ENCODE measurements at regions not wholly inside any gene's neighbourhood (a gene's known extent, or its start where the extent isn't known, plus 50 kb on each side); places are given as distances from the start of the nearest gene placed in this dataset.

GRCh38 chrX:84729408-84729807 lies 227.2 kb upstream of the HDX start:
- DNase-seq, result no peak
- H3K36me3 ChIP-seq, result no peaks in the 10 kb centered on the region
- H3K4me3 ChIP-seq, result no peak overlapping the region
- no peak for TF ChIP-seq CTCF (IDR thresholded peaks at IDR 0.05)
- H3K27me3 ChIP-seq, result no peaks in the 10 kb centered on the region
- no peak overlapping the region for H3K27ac ChIP-seq
- intact Hi-C loops (cut with DNase I; ENCODE audit: low total_unique reads), result no loop called here
- H3K9me3 ChIP-seq, result no peaks in the 10 kb centered on the region
- peaks cover 0 to 10% (median 0%) of the 10 kb centered on the region in 4 donors for H3K4me1 ChIP-seq

GRCh38 chrX:84729809-84730208 lies 227.6 kb upstream of the HDX start:
- intact Hi-C loops (cut with DNase I; ENCODE audit: low total_unique reads), result no loop called here
- Histone ChIP-seq H3K9me3 (no peaks in the 10 kb centered on the region), H3K27me3 (no peaks in the 10 kb centered on the region), H3K4me3 (no peak overlapping the region), H3K36me3 (no peaks in the 10 kb centered on the region), H3K27ac (peak overlapping the region; percentile 39 to 59), H3K4me1 (peaks cover 0 to 12% (median 0%) of the 10 kb centered on the region in 4 donors)
- peak in 1 of 2 donors; percentile 23 for DNase-seq
- TF ChIP-seq CTCF (IDR thresholded peaks at IDR 0.05), result peak; percentile 68 to 79

- peaks cover 0 to 39% (median 2%) of the 10 kb centered on the region in 4 donors for H3K4me1 ChIP-seq
- H3K36me3 ChIP-seq, result no peaks in the 10 kb centered on the region
- H3K4me3 ChIP-seq, result no peak overlapping the region
- no peak for DNase-seq
- intact Hi-C loops (cut with DNase I; ENCODE audit: low total_unique reads), result loop anchor here (5.0 kb wide), 1 partner anchor 172 kb away; no protein-coding TSS in a partner anchor
- no peak for TF ChIP-seq CTCF (IDR thresholded peaks at IDR 0.05)
- H3K27me3 ChIP-seq, result no peaks in the 10 kb centered on the region
- H3K27ac ChIP-seq, result no peak overlapping the region
- H3K9me3 ChIP-seq, result no peaks in the 10 kb centered on the region
These were observed 232.8 kb upstream of the HDX start for GRCh38 chrX:84735025-84735424.

GRCh38 chrX:84737471-84737871 lies 235.2 kb upstream of the HDX start:
- peak; percentile 43 to 74 for DNase-seq
- intact Hi-C loops (cut with DNase I; ENCODE audit: low total_unique reads), result loop anchor here (5.0 kb wide), 1 partner anchor 170 kb away; no protein-coding TSS in a partner anchor
- TF ChIP-seq CTCF (IDR thresholded peaks at IDR 0.05), result no peak
- H3K36me3 ChIP-seq, result no peaks in the 10 kb centered on the region
- no peaks in the 10 kb centered on the region for H3K9me3 ChIP-seq
- peak overlapping the region; percentile 74 to 81 for H3K27ac ChIP-seq
- H3K4me1 ChIP-seq, result peaks cover 0 to 36% (median 2%) of the 10 kb centered on the region in 4 donors
- H3K4me3 ChIP-seq, result peak overlapping the region; percentile 11 to 21
- H3K27me3 ChIP-seq, result no peaks in the 10 kb centered on the region

- no peak overlapping the region for H3K27ac ChIP-seq
- H3K4me3 ChIP-seq, result no peak overlapping the region
- H3K27me3 ChIP-seq, result no peaks in the 10 kb centered on the region
- intact Hi-C loops (cut with DNase I; ENCODE audit: low total_unique reads), result no loop called here
- no peaks in the 10 kb centered on the region for H3K36me3 ChIP-seq
- H3K9me3 ChIP-seq, result no peaks in the 10 kb centered on the region
- H3K4me1 ChIP-seq, result no peaks in the 10 kb centered on the region
- TF ChIP-seq CTCF (IDR thresholded peaks at IDR 0.05), result no peak
- DNase-seq, result no peak
These were observed 245.3 kb upstream of the HDX start for GRCh38 chrX:84747516-84747915.
